GM23338 (cell line): ENCODE measurements at regions not wholly inside any gene's neighbourhood (a gene's known extent, or its start where the extent isn't known, plus 50 kb on each side); places are given as distances from the start of the nearest gene placed in this dataset.

Experiments
- ATAC-seq: fragments of 200-7000 bp; cut with Tn5 transposase; 3 replicates; pipeline ENCODE4 v1.9.1; 2020
- DNase-seq: peaks from one replicate; pipeline ENCODE4 v3.0.0-alpha.2; 2015; ENCODE audit warnings: low spot score
- H2AFZ ChIP-seq: fragments of 200-600 bp; sonication (generic); 2 replicates; pipeline ENCODE4 v1.8.0; 2016; ENCODE audit warnings: antibody characterized with exemption, mild to moderate bottlenecking, moderate library complexity
- H3F3A ChIP-seq: fragments of 200-600 bp; sonication (generic); replicated peaks from 2 replicates; pipeline ENCODE4 v1.8.0; 2017; ENCODE audit warnings: antibody characterized with exemption, mixed run types, low read depth
- H3K27ac ChIP-seq: fragments of 200-600 bp; sonication (generic); 2 replicates; pipeline ENCODE4 v1.6.1; 2016; ENCODE audit warnings: low read depth
- H3K27me3 ChIP-seq: fragments of 200-600 bp; sonication (generic); 2 replicates; pipeline ENCODE4 v1.8.0; 2016; ENCODE audit warnings: mild to moderate bottlenecking, mixed run types, moderate library complexity; ENCODE audit not compliant: insufficient read depth
- H3K36me3 ChIP-seq: fragments of 200-600 bp; sonication (generic); 2 replicates; pipeline ENCODE4 v1.8.0; 2016; ENCODE audit warnings: mild to moderate bottlenecking; ENCODE audit not compliant: insufficient read depth
- H3K4me1 ChIP-seq: fragments of 200-600 bp; sonication (generic); 2 replicates; pipeline ENCODE4 v1.8.0; 2016; ENCODE audit warnings: mild to moderate bottlenecking, moderate library complexity; ENCODE audit not compliant: insufficient read depth
- H3K4me2 ChIP-seq: fragments of 200-600 bp; sonication (generic); 2 replicates; pipeline ENCODE4 v1.7.1; 2017; ENCODE audit warnings: mixed run types
- H3K4me3 ChIP-seq: fragments of 200-600 bp; sonication (generic); 2 replicates; pipeline ENCODE4 v1.6.1; 2016; ENCODE audit warnings: mixed run types
- H3K79me2 ChIP-seq: fragments of 200-600 bp; sonication (generic); replicated peaks from 2 replicates; pipeline ENCODE4 v1.8.0; 2017; ENCODE audit warnings: mild to moderate bottlenecking; ENCODE audit not compliant: insufficient read depth
- H3K9me2 ChIP-seq: fragments of 200-600 bp; sonication (generic); 2 replicates; pipeline ENCODE4 v1.8.0; 2017; ENCODE audit not compliant: insufficient read depth
- H4K20me1 ChIP-seq: fragments of 200-600 bp; sonication (generic); replicated peaks from 2 replicates; pipeline ENCODE4 v1.8.0; 2017; ENCODE audit warnings: mild to moderate bottlenecking; ENCODE audit not compliant: insufficient read depth
- H3K27ac Mint-ChIP-seq: 2 replicates; pipeline ENCODE4 v1.8.0; 2020; ENCODE audit warnings: inconsistent platforms, mild to moderate bottlenecking, moderate library complexity, mixed read lengths
- H3K27me3 Mint-ChIP-seq: 3 replicates; pipeline ENCODE4 v1.8.0; 2022; ENCODE audit warnings: low read depth, mild to moderate bottlenecking, moderate library complexity, mixed read lengths, inconsistent platforms; ENCODE audit not compliant: insufficient read depth, poor library complexity
- H3K36me3 Mint-ChIP-seq: 3 replicates; pipeline ENCODE4 v1.8.0; 2021; ENCODE audit warnings: low read depth, mild to moderate bottlenecking, inconsistent platforms, moderate library complexity, mixed read lengths
- H3K4me1 Mint-ChIP-seq: 3 replicates; pipeline ENCODE4 v1.8.0; 2020; ENCODE audit warnings: mild to moderate bottlenecking, inconsistent platforms, mixed read lengths
- H3K4me3 Mint-ChIP-seq: 3 replicates; pipeline ENCODE4 v1.8.0; 2021; ENCODE audit warnings: moderate library complexity, mild to moderate bottlenecking, inconsistent platforms, mixed read lengths
- H3K9me3 Mint-ChIP-seq: 3 replicates; pipeline ENCODE4 v1.8.0; 2020; ENCODE audit warnings: moderate library complexity, mild to moderate bottlenecking, inconsistent platforms, mixed read lengths
- CREB1 ChIP-seq: fragments of 250-450 bp; sonication (Bioruptor Pico); IDR thresholded peaks from 2 replicates; pipeline ENCODE4 v1.5.0; 2020; ENCODE audit warnings: low read depth, mild to moderate bottlenecking, moderate library complexity
- CTCF ChIP-seq, 2 experiments: fragments of 200-600 bp in 1 of 2; sonication (generic) in 1 of 2; conservative IDR thresholded peaks; 2 replicates each; pipeline versions ENCODE4 v1.5.1 to v1.6.1; 2016 to 2017; ENCODE audit warnings: antibody characterized with exemption in 2 of 2, low read depth in 2 of 2, mild to moderate bottlenecking in 2 of 2, moderate library complexity in 1 of 2
- ETS1 ChIP-seq: IDR thresholded peaks from 2 replicates; pipeline ENCODE4 v1.6.1; 2016; ENCODE audit warnings: antibody characterized with exemption
- EZH2 ChIP-seq: fragments of 200-600 bp; sonication (generic); IDR thresholded peaks from one replicate; pipeline ENCODE4 v1.8.0; 2017; ENCODE audit warnings: antibody characterized with exemption, mild to moderate bottlenecking, low read depth; ENCODE audit not compliant: unreplicated experiment
- EZH2phosphoT487 ChIP-seq: fragments of 200-600 bp; sonication (generic); IDR thresholded peaks from one replicate; pipeline ENCODE4 v1.8.1; 2018; ENCODE audit warnings: antibody characterized with exemption; ENCODE audit not compliant: unreplicated experiment
- JUNB ChIP-seq: IDR thresholded peaks from one replicate; pipeline ENCODE4 v1.6.1; 2016; ENCODE audit warnings: antibody characterized with exemption; ENCODE audit not compliant: unreplicated experiment
- NANOG ChIP-seq: IDR thresholded peaks from 2 replicates; pipeline ENCODE4 v1.6.1; 2016; ENCODE audit warnings: antibody characterized with exemption, borderline replicate concordance
- POLR2AphosphoS5 ChIP-seq: IDR thresholded peaks from 2 replicates; pipeline ENCODE4 v1.6.1; 2016; ENCODE audit warnings: antibody characterized with exemption, low read depth
- REST ChIP-seq: IDR thresholded peaks from one replicate; pipeline ENCODE4 v1.6.1; 2018; ENCODE audit warnings: antibody characterized with exemption; ENCODE audit not compliant: unreplicated experiment
- STAT1 ChIP-seq: IDR thresholded peaks from one replicate; pipeline ENCODE4 v1.6.1; 2016; ENCODE audit warnings: antibody characterized with exemption; ENCODE audit not compliant: unreplicated experiment
- ZNF114 ChIP-seq: fragments of 250-450 bp; sonication (Bioruptor Pico); IDR thresholded peaks from 2 replicates; pipeline ENCODE4 v1.5.0; 2020; ENCODE audit warnings: mild to moderate bottlenecking, moderate library complexity
- ZNF331 ChIP-seq: fragments of 250-450 bp; sonication (Bioruptor Pico); IDR thresholded peaks from 2 replicates; pipeline ENCODE4 v1.5.0; 2020; ENCODE audit warnings: low read depth, mild to moderate bottlenecking, moderate library complexity
- ZNF462 ChIP-seq: fragments of 250-450 bp; sonication (Bioruptor Pico); IDR thresholded peaks from 2 replicates; pipeline ENCODE4 v1.5.0; 2020; ENCODE audit warnings: mild to moderate bottlenecking, moderate library complexity

GRCh38 chr1:232334246-232334645, 295.7 kb downstream of the SIPA1L2 start:
- peaks cover 27% of the 10 kb centered on the region for H3K36me3 Mint-ChIP-seq
- peaks cover 33% of the 10 kb centered on the region for H3K9me3 Mint-ChIP-seq
- no peaks in the 10 kb centered on the region; the same call in 2 of the 3 replicates for H3K4me1 Mint-ChIP-seq
- H3K27ac ChIP-seq = no peak overlapping the region
- no peaks in the 10 kb centered on the region for H3K36me3 ChIP-seq
- H3K4me1 ChIP-seq = no peaks in the 10 kb centered on the region
- no peaks in the 10 kb centered on the region for H3F3A ChIP-seq
- no peaks in the 10 kb centered on the region for H4K20me1 ChIP-seq
- no peak overlapping the region for H3K4me3 Mint-ChIP-seq
- ATAC-seq (no peak), DNase-seq (no peak)
- H3K79me2 ChIP-seq = no peaks in the 10 kb centered on the region
- no peaks in the 10 kb centered on the region for H3K27me3 ChIP-seq
- no peak overlapping the region for H3K4me3 ChIP-seq
- 0 out of 2 replicates have a peak, but pooled peaks cover 5% of the 10 kb centered on the region for H3K9me2 ChIP-seq
- no peak overlapping the region for H3K4me2 ChIP-seq
- H3K27me3 Mint-ChIP-seq = peaks cover 3% of the 10 kb centered on the region
- H3K27ac Mint-ChIP-seq = no peak overlapping the region
- H2AFZ ChIP-seq = no peak overlapping the region
- TF ChIP-seq EZH2 (no peak), EZH2phosphoT487 (no peak), STAT1 (no peak), NANOG (no peak), ZNF462 (CRISPR knock-in tag) (no peak), POLR2AphosphoS5 (no peak), REST (no peak), ZNF114 (CRISPR knock-in tag) (no peak), CTCF (conservative IDR thresholded peaks at IDR 0.05; ENCODE audit: low read depth in 2 of 2) (no peak), CREB1 (CRISPR knock-in tag) (no peak), ZNF331 (no peak), ETS1 (no peak), JUNB (no peak)
